HG03442 (cell line): ENCODE measurements at regions not wholly inside any gene's neighbourhood (a gene's known extent, or its start where the extent isn't known, plus 50 kb on each side); places are given as distances from the start of the nearest gene placed in this dataset.

ENCODE experiments used
- ATAC-seq: cut with Tn5 transposase; IDR thresholded peaks from one replicate; pipeline ENCODE4 v1.9.1; 2021; ENCODE audit warnings: mild to moderate bottlenecking, moderate library complexity; ENCODE audit not compliant: unreplicated experiment

DNA sequence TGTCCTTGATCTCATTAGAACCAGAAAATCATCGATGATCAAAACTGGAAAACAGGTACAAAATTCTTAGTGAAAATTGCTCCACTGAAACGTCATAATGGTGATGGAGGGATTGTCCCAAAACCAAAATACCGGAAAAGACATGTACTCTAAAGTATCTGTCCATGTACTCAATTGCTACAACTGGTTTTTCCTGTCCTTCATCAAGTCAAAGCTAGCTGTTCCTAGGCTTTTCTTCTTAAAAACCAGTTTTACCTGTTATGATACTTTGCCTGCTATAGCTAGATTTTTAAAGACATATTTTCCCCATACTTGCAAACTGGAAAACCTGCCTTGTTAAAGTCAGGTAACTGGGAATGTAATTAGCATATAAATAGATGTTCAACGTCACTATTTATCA is 50.5 kb upstream of the LRRC1 start:
- no peak for ATAC-seq

DNA sequence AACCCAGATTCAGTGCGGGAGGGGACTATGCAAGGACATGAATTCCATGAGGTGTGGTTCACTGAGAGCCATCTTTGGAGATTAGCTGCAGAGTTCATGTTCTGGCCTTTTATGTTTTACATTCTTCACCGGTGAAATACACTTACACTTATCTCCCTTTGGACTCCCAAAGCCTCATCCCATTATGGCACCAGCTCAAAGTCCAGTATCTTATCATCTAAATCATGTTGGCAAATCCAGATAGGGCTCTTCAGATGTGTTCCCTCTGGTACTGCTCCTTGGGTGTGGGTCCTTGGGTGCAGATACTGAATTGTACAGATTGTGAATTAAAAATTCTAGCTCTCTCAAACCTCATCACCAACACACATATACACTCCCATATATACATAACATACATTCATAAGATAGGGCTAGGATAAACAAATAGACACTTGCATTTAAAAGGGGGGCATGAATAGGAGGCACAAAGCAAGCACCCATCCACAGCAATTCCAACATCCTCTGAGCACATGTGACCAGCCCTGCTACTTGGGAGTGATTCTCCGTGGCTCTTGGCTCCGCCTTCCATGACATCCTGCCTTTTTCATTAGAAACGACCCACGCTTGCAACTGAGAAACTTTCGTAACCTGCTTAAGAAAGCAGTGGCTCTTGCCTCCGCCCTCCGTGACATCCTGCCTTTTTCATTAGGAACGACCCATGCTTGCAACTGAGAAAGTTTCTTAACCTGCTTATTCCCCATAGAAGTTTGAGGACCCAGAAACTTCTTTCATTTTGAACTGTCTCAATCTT is 53.6 kb upstream of the LRRC1 start:
- no peak for ATAC-seq

DNA sequence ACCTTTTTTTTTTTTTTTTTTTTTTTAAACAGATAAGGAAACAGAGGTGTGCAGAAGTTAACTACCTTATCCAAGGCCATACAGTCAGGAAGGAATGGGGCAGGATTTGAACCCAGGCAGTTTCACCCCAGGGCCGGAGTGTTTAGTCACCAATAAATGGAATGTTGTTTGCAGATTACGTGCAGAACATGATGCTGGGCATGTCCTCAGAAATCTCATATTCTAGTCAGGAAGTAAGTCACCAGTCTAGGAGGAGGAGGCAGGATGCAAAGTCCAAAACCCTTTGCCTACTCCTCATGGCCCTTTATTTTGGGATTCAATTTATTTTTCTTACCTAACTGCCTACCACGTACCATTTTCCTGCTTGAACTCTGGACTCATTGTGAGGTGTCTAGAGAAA is 57.1 kb upstream of the LRRC1 start:
- ATAC-seq: no peak

GRCh38 chr6:53735896-53736295 is 58.9 kb upstream of the LRRC1 start:
- no peak for ATAC-seq

GRCh38 chr6:53734473-53735299 is 60.1 kb upstream of the LRRC1 start:
- no peak for ATAC-seq

DNA sequence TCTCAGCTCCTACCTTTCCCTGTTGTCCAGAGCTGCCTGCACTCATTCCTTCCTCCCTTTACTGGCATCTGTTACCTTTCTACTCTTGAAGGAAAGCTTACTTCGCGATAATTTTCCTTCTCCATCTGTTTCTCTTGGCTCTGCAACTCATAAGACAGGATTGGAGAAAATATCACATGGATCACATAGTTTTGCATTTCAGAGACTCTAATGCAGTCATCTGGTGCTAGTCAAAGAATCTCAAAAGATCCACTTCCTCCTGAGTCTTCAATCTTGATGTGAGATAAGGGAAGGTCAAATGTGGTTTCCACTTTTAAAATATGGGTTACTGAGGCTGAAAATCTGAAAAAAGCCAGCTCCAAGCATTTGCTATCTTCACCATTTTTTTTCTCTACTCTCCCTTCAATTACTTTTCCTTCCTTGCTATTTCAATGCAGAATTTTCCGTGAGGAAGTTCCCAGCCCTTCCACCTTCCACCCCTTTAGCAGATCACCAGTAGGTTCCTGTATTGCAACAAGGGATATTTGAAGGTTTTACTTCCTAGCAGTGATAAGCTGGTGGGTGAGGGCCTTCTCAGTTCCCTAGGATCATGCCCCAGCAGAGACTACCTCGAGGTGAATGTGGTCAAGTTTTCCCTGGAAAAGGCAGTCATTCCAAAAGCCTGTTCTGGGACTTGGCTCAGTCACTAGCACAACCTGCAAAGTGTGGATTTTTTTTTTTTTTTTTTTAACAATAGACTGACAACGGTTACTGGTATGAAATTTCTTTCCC is 62.8 kb upstream of the LRRC1 start:
- no peak for ATAC-seq

DNA sequence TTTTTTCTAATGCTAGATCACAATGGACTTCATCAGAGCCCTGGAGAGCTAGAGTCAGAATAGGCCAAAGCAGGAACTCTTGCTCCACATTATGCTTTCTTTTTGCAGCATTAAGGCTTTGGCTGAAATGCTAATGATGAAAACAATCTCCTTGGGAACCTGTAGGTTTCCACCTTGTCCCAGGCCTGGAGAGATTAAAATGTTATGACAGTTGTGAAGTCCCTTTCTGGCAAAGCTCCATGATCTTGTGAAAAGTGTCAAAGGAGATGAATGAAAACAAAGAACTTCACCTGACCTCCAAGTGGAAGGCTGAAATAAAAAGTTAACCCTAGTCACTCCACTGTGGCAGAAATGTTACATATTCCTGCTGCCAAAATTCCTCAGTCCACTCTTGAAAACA is 64.0 kb upstream of the LRRC1 start:
- no peak for ATAC-seq

DNA sequence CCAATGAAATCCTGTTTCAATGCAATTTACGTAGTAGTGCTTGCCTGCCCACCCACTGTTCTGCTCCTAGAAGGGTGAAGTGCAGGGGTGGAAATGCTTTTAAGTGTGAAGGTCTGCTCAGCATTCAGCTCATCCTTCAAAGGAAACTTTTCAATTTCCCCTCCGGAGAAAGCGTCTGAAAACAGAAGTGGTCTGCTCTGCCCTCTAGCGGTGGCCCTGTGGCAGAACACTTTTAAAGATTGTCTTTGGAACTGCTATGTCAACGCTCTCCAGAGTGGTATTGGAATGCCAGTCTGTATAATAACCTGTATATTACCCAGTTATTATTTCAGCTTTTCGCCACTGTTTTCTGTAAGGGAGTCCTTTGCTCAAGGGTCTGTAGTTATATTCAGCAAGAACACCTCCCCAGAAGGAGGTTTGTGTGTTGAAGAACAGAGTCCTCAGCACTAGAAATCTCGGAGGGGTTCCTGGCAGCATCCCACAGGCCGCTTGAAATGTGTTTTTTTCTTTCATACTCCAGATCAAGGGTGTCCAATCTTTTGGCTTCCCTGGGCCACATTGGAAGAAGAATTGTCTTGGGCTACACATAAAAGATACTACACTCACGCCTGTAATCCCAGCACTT is 63.1 kb upstream of the KLHL31 start:
- ATAC-seq: peak; percentile 69

DNA sequence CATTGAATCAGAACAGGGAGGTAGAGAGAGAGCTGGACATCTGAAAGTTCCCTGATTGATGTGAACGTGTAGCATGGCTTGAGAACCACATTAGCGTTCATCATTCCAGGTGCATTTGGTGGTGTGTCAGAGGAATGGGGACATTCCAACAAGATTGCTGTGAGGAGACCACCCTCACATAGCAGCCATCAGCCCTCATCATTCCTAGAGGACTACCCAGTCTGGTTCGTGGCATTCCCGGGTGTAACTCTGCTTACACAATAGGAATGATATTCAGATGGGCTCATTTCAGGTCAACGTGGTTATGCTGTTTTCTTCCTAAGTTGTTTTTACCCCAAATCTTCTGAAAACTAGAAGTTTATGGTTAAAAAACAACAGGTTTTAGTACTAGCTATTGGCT is 62.2 kb upstream of the KLHL31 start:
- ATAC-seq: no peak

DNA sequence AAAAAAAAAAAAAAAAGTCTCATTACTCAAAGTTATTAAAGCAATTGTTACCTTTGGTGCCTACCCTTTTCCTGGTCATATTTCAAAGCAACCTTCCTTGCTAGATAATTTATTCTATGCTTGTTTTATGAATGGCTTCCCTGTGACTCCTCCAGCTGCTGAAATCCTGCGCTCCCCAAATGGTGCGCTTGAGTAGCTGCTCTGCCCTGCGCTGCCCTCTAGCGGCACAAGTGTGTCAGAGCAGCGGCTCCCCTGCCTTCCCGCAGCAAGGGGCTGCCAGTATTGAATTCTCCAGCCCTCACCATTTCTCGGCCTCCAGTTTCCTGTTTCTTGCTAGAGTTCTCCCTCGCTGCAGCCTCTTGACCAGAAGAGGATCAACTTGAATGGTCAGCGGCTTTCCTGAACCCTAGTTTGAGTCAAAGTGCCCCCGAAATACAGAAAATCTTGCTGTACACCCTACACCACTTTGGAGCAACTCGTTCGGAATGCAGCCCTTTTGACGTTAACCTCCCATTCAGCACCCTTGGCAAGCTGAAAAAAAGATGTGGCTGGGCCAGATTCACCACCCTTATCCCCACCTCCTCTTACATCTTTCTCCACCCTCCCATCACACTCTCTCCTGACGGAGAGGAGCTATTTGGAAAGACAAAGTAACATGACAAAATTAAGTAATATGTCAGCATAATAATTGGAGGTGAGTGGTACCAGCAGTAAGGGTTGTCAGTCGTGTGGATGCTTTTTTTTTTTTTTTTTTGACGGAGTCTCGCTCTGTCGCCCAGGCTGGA is 60.4 kb upstream of the KLHL31 start:
- peak; percentile 89 for ATAC-seq

- no peak for ATAC-seq
Observed at GRCh38 chr6:53724501-53724900, 58.9 kb upstream of the KLHL31 start.

DNA sequence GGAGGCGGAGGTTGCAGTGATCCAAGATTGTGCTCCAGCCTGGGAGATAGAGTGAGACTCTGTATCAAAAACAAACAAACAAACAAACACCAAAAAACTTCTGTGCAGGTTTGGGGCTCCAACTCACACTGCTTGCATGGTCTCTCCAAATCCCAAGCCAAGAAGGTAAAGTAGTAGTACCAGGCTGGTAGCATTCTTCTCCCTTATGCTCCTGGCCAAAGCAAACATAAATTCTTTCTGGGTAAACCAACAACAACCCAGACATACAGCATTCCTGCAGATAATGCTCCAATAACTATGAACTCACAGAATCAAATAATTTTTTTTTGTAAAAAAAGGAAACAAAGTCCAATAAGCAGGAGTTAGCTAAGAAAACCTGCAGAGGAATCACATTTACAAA is 57.8 kb upstream of the KLHL31 start:
- ATAC-seq: no peak

DNA sequence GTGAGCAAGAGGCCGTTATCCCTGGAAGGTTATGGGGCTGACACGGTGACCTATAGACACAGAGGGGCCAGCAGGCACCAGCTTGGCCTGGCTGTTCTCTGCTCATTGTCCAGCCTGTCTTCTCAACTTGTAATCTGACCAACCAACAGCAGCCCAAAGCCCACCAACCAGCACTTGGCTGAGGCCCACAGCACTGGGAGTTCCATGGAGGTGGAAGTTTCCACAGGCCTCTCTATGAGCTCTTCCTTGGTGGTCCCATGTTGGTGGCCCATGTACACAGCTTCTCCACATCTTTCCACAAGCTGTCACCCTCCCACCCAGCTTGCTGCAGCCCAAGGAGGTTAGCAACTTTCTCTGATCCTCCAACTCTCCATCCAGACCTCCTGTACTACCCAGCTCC is 56.2 kb upstream of the KLHL31 start:
- no peak for ATAC-seq

DNA sequence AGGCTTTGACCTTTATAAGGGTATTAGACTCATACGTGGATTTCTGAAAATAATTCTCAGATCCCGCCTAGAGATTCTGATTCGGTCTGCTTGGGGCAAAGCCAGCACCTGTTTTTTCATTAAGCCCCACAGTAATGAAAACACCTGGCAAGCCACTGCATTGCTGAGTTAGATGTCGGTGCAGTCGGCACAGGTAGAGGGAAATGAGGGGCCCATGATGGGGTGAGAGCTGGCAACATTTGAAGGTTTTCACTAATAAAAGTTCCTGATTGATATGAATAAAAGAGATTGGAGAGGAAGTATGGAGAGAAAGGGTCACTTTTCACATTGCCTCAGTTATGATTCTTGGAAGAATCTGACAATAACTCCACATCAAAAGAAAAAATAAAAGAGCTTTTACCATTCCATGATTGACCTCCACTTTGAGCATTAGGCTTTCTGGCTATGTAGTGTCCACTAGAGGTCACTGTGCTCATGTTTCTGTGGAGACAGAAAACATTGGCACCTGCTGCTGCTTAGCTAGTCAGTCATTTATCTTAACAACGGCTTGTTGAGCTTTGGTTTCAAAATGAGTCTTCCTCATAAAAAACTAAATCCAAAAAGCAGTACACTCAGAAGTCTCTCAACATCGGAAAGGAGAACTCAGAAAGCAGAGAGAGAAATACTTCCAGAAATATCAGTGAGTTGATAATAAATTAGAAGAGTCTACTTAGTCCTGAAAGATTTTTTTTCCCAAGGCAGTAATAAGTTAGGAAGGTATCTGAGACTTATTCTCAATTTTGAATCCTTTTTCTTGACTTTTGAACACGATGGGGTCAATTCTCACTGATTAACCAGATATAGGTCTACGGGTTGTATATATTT is 53.3 kb upstream of the KLHL31 start:
- ATAC-seq: peak; percentile 96

DNA sequence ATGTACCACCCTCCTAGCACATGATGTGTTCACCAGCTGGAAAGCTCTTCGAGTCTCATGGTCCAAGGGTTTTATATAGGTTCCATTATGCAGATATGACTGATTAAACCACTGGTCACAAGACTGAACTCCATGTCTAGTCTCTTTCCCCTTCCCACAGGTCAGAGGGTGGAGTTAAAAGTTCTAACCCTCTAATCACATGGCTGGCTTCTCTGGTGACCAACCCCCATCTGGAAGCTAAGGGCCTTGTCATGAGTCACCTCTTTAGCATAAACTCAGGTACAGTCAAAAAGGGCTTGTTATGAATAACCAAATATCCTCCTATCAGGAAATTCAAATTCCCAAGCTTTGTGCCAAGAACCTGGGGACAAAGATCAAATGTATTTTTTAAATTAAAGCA is 52.0 kb upstream of the KLHL31 start:
- no peak for ATAC-seq

DNA sequence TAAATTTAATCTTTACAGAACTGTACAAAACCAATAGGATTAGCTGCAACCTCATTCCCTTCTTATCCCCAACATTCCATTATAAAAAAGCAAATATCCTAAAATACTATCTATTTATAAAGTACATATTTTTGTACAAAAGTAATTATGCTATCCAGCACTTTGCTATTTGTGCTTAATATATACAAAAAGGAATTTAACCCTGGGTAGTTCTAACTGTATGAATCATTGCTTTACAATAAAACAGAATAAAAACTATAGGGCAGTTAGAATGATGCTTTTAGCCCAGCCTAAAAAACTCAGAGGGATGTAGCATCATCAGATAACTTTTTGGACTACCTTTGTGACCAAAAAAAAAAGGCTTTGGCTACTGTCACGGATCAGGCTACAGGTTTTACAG is 49.9 kb upstream of the KLHL31 start:
- no peak for ATAC-seq
